ENCODE measurements at regions not wholly inside any gene's neighbourhood (a gene's known extent, or its start where the extent isn't known, plus 50 kb on each side); places are given as distances from the start of the nearest gene placed in this dataset.

GRCh38 chr5:82459626-82460025 lies 181.5 kb upstream of the RPS23 start:
- H2BK12ac ChIP-seq (ENCODE audit: low read depth, low read length), result no peak overlapping the region
- H3K36me3 ChIP-seq (ENCODE audit: control insufficient read depth in 2 of 4, insufficient read depth in 4 of 4, low read length in 3 of 4), result no peaks in the 10 kb centered on the region
- H3K56ac ChIP-seq (replicated peaks; ENCODE audit: insufficient read length, low read depth, low read length), result no peak overlapping the region
- H4K5ac ChIP-seq (ENCODE audit: insufficient read length, low read depth, low read length), result no peak overlapping the region
- H3K18ac ChIP-seq (ENCODE audit: extremely low read depth, low read length), result no peak overlapping the region
- no peaks in the 10 kb centered on the region for H3K4me1 ChIP-seq (replicated peaks in 1 of 4; ENCODE audit: control insufficient read depth in 3 of 4, insufficient read depth in 4 of 4, low read length in 3 of 4)
- H4K91ac ChIP-seq (replicated peaks; ENCODE audit: insufficient read length, low read length), result no peak overlapping the region
- FAIRE-seq, result no peak
- peak overlapping the region; percentile 8; the same call in 1 of the 2 replicates for H2BK5ac ChIP-seq (ENCODE audit: low read depth, low read length)
- H3K4me3 ChIP-seq (ENCODE audit: extremely low read depth in 1 of 4, insufficient read depth in 2 of 4, low read depth in 3 of 4, low read length in 4 of 4), result no peak overlapping the region
- 91% methylated on average over 6 of the region's 6 CpGs; no CpG with 5 or more reads in 1 of the 2 experiments for WGBS, 2 experiments (ENCODE audit: extremely low coverage in 1 of 2, insufficient coverage in 1 of 2, insufficient read length in 1 of 2, insufficient replicate concordance in 2 of 2, low coverage in 1 of 2, low lambda C conversion rate in 2 of 2, missing lambda C conversion rate in 1 of 2)
- H3K4me2 ChIP-seq (ENCODE audit: insufficient read depth in 1 of 2, low read depth in 2 of 2, low read length in 2 of 2), result no peak overlapping the region
- peak overlapping the region; percentile 33 for H2BK120ac ChIP-seq (replicated peaks; ENCODE audit: low read depth, low read length)
- H2BK20ac ChIP-seq (ENCODE audit: low read length), result no peak overlapping the region
- no peak overlapping the region for H3K9ac ChIP-seq (replicated peaks in 1 of 4; ENCODE audit: extremely low read depth in 1 of 4, low read depth in 3 of 4, low read length in 3 of 4)
- CTCF ChIA-PET (ENCODE audit: partially characterized antibody), result interaction anchor here (0.6 to 1.3 kb wide), 2 partner anchors 58 to 109 kb away, joined by 3 read pairs; no protein-coding TSS in a partner anchor
- POLR2A ChIA-PET (ENCODE audit: partially characterized antibody), result no interaction called here
- H3K27ac ChIP-seq (ENCODE audit: low read depth, low read length), result no peak overlapping the region
- no peaks in the 10 kb centered on the region for H4K20me1 ChIP-seq (replicated peaks in 1 of 2; ENCODE audit: control insufficient read depth in 1 of 2, insufficient read depth in 2 of 2, low read length in 2 of 2)
- no peak overlapping the region for H2BK15ac ChIP-seq (ENCODE audit: low read length)
- TF ChIP-seq EP300 (IDR thresholded peaks at IDR 0.05; ENCODE audit: borderline replicate concordance in 1 of 2, low read depth in 2 of 2, low read length in 2 of 2) (no peak), RAD21 (IDR thresholded peaks at IDR 0.05 in 1 of 2, conservative IDR thresholded peaks at IDR 0.05 in 1 of 2; ENCODE audit: low read depth in 2 of 2, low read length in 2 of 2) (peak in 1 of 2 experiments; percentile 20; a peak in 2 of 4 replicates)
- no peak overlapping the region for H4K8ac ChIP-seq (ENCODE audit: extremely low read depth, insufficient read depth, low read length)
- H2AK5ac ChIP-seq (ENCODE audit: low read depth, low read length), result no peak overlapping the region
- H3K14ac ChIP-seq (ENCODE audit: insufficient read length), result no peak overlapping the region
- no peaks in the 10 kb centered on the region for H3K79me1 ChIP-seq (ENCODE audit: low read depth, low read length)
- peaks cover 14 to 16% of the 10 kb centered on the region in 2 experiments; a peak in 2 of 4 replicates for H3K9me3 ChIP-seq (ENCODE audit: insufficient read depth in 2 of 2, low read depth in 1 of 2, low read length in 1 of 2)
- DNase-seq (ENCODE audit: low read depth in 1 of 2, low spot score in 2 of 2), result no peak
- H3K79me2 ChIP-seq (ENCODE audit: control insufficient read depth in 1 of 2, insufficient read depth in 2 of 2, low read length in 2 of 2), result no peaks in the 10 kb centered on the region
- H3K27me3 ChIP-seq (replicated peaks in 1 of 4; ENCODE audit: control insufficient read depth in 3 of 4, extremely low read depth in 1 of 4, insufficient read depth in 3 of 4, low read length in 3 of 4), result no peaks in the 10 kb centered on the region
- H2AFZ ChIP-seq (ENCODE audit: low read length), result no peak overlapping the region
- no peak overlapping the region for H3K4ac ChIP-seq (replicated peaks; ENCODE audit: insufficient read length, low read depth, low read length)
- H3K23ac ChIP-seq (ENCODE audit: insufficient read length), result no peak overlapping the region
- no peaks in the 10 kb centered on the region for H3K23me2 ChIP-seq (ENCODE audit: low read depth, low read length)

All from H1 (cell line).